Stomach smooth muscle (tissue), 2 donors: ENCODE measurements at regions not wholly inside any gene's neighbourhood (a gene's known extent, or its start where the extent isn't known, plus 50 kb on each side); places are given as distances from the start of the nearest gene placed in this dataset.

ENCODE experiments used
- H3K27ac ChIP-seq: one replicate; pipeline ENCODE4 v1.7.0; 2013; ENCODE audit warnings: mild to moderate bottlenecking, low read length, inconsistent platforms
- H3K27me3 ChIP-seq, 2 donors: one replicate each; pipeline ENCODE4 v1.7.0; 2013; ENCODE audit warnings: low read length in 2 of 2; ENCODE audit not compliant: insufficient read depth in 2 of 2, control insufficient read depth in 1 of 2
- H3K36me3 ChIP-seq, 2 donors: one replicate each; pipeline ENCODE4 v1.7.0; 2013; ENCODE audit warnings: low read length in 2 of 2; ENCODE audit not compliant: control insufficient read depth in 2 of 2, insufficient read depth in 2 of 2
- H3K4me1 ChIP-seq: one replicate; pipeline ENCODE4 v1.7.0; 2013; ENCODE audit warnings: low read length; ENCODE audit not compliant: control insufficient read depth, insufficient read depth
- H3K4me3 ChIP-seq, 2 donors: one replicate each; pipeline ENCODE4 v1.7.0; 2013; ENCODE audit warnings: low read length in 2 of 2
- H3K9ac ChIP-seq, 2 donors: one replicate each; pipeline ENCODE4 v1.7.0; 2013; ENCODE audit warnings: low read length in 2 of 2, mild to moderate bottlenecking in 1 of 2
- H3K9me3 ChIP-seq, 2 donors: one replicate each; pipeline ENCODE4 v1.7.0; 2013; ENCODE audit warnings: low read length in 2 of 2; ENCODE audit not compliant: control insufficient read depth in 2 of 2
- donor health status: healthy.
- donor health status: Pancreatic carcinoma.

- H3K27ac ChIP-seq, result no peak overlapping the region
- no peak overlapping the region for H3K9ac ChIP-seq
- peaks cover 3 to 4% of the 10 kb centered on the region in 2 donors for H3K36me3 ChIP-seq
- H3K9me3 ChIP-seq, result no peaks in the 10 kb centered on the region
- no peak overlapping the region for H3K4me3 ChIP-seq
- no peaks in the 10 kb centered on the region for H3K27me3 ChIP-seq
- peaks cover 8% of the 10 kb centered on the region for H3K4me1 ChIP-seq
Measured at GRCh38 chr9:550333-550732, 291.2 kb upstream of the DMRT1 start.

DNA sequence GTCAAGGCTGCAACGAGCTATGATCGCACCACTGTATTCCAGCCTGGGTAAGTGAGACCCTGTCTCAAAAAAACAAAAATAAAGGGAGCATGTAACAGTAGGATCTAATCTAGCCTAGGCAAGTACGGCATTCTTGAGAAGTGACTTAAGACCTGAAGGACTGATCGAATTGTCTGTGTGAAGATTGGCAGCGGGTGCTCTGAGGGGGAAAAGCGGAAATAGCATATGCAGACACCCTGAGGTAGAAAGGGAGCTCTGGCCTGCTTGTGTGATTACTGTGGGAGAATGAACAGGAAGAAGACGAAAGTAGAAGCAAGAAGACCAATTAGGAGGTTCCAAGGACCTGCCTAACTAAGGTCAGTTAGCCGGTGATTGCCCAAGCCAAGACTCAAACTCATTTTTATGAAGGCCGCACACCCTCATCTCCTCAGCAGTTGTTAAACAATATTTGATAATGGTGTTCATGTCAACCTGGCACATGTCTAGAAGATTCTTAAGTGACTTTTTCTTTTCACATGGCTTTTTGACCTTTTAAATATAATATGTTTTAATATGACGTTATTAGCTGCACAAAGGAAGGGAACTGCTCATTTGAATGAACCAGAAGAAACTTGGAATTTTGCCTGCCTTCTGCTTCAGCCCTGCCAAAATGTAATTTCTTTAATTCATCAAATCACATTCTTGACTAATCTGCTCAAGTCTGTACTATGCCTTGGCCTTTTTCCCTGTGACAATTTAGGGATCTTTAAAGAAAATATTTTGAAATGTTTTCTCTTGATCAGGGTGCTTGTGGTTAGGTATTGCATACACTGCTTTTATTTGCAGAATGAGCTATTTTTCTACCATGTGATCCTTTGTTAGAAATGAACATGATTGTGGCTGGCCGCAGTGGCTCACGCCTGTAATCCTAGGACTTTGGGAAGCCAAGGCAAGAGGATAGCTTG lies 289.2 kb upstream of the DMRT1 start:
- Histone ChIP-seq H3K4me3 (no peak overlapping the region), H3K36me3 (peaks cover 3 to 4% of the 10 kb centered on the region in 2 donors), H3K27ac (no peak overlapping the region), H3K9ac (no peak overlapping the region), H3K9me3 (no peaks in the 10 kb centered on the region), H3K27me3 (no peaks in the 10 kb centered on the region), H3K4me1 (peaks cover 2% of the 10 kb centered on the region)

GRCh38 chr9:555493-555892 lies 286.0 kb upstream of the DMRT1 start:
- no peak overlapping the region for H3K4me3 ChIP-seq
- H3K27me3 ChIP-seq, result no peaks in the 10 kb centered on the region
- H3K9me3 ChIP-seq, result no peaks in the 10 kb centered on the region
- H3K9ac ChIP-seq, result no peak overlapping the region
- H3K36me3 ChIP-seq, result peaks cover 0 to 2% of the 10 kb centered on the region in 2 donors
- no peak overlapping the region for H3K27ac ChIP-seq
- H3K4me1 ChIP-seq, result no peaks in the 10 kb centered on the region

DNA sequence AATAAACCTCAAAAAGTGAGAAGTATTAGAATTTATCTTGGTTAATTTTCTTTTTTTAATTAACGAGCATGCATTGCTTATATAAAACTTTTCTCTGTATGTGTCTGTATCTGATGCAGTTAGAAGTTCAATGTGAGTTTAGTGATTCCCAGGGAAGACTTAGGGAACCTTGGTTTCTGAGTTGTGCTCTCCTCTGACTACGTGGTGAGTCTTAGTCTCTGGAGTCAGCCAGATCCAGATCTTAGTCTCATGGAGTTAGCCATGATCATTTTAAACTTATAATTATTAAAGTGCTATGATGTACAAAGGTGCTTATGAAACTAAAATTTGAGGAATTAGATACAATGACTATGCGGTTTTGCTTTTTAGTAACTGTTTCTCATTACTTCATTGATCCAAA lies 285.3 kb upstream of the DMRT1 start:
- Histone ChIP-seq H3K27me3 (no peaks in the 10 kb centered on the region), H3K36me3 (no peaks in the 10 kb centered on the region), H3K9ac (no peak overlapping the region), H3K27ac (no peak overlapping the region), H3K9me3 (no peaks in the 10 kb centered on the region), H3K4me3 (no peak overlapping the region), H3K4me1 (no peaks in the 10 kb centered on the region)

DNA sequence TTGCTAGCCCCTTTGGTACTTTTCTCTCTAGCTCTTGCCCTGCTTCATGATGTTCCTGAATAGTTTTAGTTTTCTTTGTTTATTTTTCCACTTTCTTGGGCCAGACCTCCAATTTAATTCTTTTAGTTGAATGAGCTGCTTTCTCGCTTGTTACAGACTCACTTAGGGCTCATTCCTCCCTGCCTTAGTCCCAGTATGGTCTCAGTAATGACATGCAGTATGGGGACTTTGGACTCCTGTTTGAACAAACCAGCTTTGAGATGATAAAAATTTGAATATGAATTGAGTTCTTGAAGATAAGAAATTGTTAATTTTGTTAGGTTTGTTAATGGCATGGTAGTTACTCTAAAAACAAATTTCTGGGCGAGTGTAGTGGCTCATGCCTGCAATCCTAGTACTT lies 284.8 kb upstream of the DMRT1 start:
- Histone ChIP-seq H3K4me1 (no peaks in the 10 kb centered on the region), H3K36me3 (no peaks in the 10 kb centered on the region), H3K4me3 (no peak overlapping the region), H3K27ac (no peak overlapping the region), H3K9ac (no peak overlapping the region), H3K9me3 (no peaks in the 10 kb centered on the region), H3K27me3 (no peaks in the 10 kb centered on the region)

GRCh38 chr9:557601-558201 lies 283.8 kb upstream of the DMRT1 start:
- Histone ChIP-seq H3K4me3 (no peak overlapping the region), H3K9ac (no peak overlapping the region), H3K36me3 (no peaks in the 10 kb centered on the region), H3K27me3 (no peaks in the 10 kb centered on the region), H3K27ac (no peak overlapping the region), H3K9me3 (no peaks in the 10 kb centered on the region), H3K4me1 (no peaks in the 10 kb centered on the region)

GRCh38 chr9:561427-561826 lies 280.1 kb upstream of the DMRT1 start:
- Histone ChIP-seq H3K27ac (no peak overlapping the region), H3K36me3 (no peaks in the 10 kb centered on the region), H3K27me3 (no peaks in the 10 kb centered on the region), H3K9me3 (no peaks in the 10 kb centered on the region), H3K4me3 (no peak overlapping the region), H3K9ac (no peak overlapping the region), H3K4me1 (no peaks in the 10 kb centered on the region)

- Histone ChIP-seq H3K27ac (no peak overlapping the region), H3K9ac (no peak overlapping the region), H3K4me3 (no peak overlapping the region), H3K27me3 (no peaks in the 10 kb centered on the region), H3K36me3 (no peaks in the 10 kb centered on the region), H3K4me1 (no peaks in the 10 kb centered on the region), H3K9me3 (no peaks in the 10 kb centered on the region)
Measured at GRCh38 chr9:563200-563599, 278.3 kb upstream of the DMRT1 start.

DNA sequence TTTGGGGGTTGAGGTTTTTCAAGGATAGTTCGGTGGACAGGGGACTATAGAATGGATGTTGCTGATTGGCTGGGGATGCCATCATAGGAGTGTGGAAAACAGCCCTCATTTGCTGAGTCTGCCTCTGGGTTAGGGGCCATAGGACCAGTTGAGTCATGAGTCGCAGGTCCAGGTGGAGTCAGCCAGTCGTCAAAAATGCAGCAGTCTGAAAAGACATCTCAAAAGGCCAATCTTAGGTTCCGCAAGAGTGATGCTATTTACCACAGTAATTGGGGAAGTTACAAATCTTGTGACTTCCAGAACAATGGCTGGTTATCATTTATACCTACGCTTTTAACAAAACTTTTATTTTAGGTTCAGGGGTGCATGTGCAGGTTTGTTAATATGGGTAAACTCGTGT lies 276.0 kb upstream of the DMRT1 start:
- Histone ChIP-seq H3K4me1 (no peaks in the 10 kb centered on the region), H3K27ac (no peak overlapping the region), H3K9ac (no peak overlapping the region), H3K36me3 (no peaks in the 10 kb centered on the region), H3K27me3 (no peaks in the 10 kb centered on the region), H3K9me3 (no peaks in the 10 kb centered on the region), H3K4me3 (no peak overlapping the region)

DNA sequence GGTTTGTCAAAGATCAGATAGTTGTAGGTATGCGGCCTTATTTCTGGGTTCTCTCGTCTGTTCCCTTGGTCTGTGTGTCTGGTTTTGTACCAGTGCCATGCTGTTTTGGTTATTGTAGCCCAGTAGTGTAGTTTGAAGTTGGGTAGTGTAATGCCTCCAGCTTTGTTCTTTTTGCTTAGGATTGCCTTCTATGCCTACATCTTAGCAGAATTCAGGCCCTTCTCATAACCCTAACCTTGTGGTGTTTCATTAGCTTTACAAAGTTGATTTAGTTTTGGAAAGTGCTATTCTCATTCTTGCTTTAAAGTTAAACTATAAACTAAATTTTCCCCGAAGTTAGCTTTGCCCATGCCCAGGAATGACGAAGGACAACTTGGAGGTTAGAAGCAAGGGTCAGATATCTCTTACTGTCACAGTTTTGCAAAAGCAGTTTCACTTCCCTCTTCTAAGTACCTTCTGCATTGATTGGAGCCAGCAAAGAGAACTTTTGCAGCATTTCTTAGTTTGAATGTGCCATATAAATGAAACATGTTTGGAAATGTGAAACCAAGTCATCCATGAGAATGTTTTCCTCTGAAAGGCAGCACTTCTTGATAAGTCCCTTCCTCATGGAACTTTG lies 274.3 kb upstream of the DMRT1 start:
- H3K4me3 ChIP-seq, result no peak overlapping the region
- peaks cover 5% of the 10 kb centered on the region for H3K4me1 ChIP-seq
- no peaks in the 10 kb centered on the region for H3K27me3 ChIP-seq
- H3K9me3 ChIP-seq, result no peaks in the 10 kb centered on the region
- H3K27ac ChIP-seq, result no peak overlapping the region
- H3K36me3 ChIP-seq, result no peaks in the 10 kb centered on the region
- H3K9ac ChIP-seq, result no peak overlapping the region
